GM21360 (cell line): ENCODE measurements at regions not wholly inside any gene's neighbourhood (a gene's known extent, or its start where the extent isn't known, plus 50 kb on each side); places are given as distances from the start of the nearest gene placed in this dataset.
"Not testable (repeated sequence)": the region's sequence is repeated elsewhere in the genome, so short reads cannot be mapped to it uniquely, and the experiment has no call there.

Experiments used
- ATAC-seq: cut with Tn5 transposase; IDR thresholded peaks from one replicate; pipeline ENCODE4 v1.9.1; 2021; ENCODE audit warnings: mild to moderate bottlenecking, moderate library complexity; ENCODE audit not compliant: unreplicated experiment

- ATAC-seq = no peak
Measured at GRCh38 chr2:194870974-194871535, 786.0 kb upstream of the SLC39A10 start.

GRCh38 chr2:194867328-194867727 lies 789.7 kb upstream of the SLC39A10 start:
- peak; percentile 72 for ATAC-seq

GRCh38 chr2:194854941-194855340 lies 802.1 kb upstream of the SLC39A10 start:
- ATAC-seq = no peak

GRCh38 chr2:194842871-194843270 lies 814.2 kb upstream of the SLC39A10 start:
- no peak for ATAC-seq

- not testable (repeated sequence) for ATAC-seq
Measured at GRCh38 chr2:194834371-194834770, 822.7 kb upstream of the SLC39A10 start.

GRCh38 chr2:194826241-194826640 lies 830.8 kb upstream of the SLC39A10 start:
- ATAC-seq = no peak

- ATAC-seq = no peak
Measured at GRCh38 chr2:194824450-194824849, 832.6 kb upstream of the SLC39A10 start.

- no peak for ATAC-seq
Measured at GRCh38 chr2:194822657-194823056, 834.4 kb upstream of the SLC39A10 start.

- ATAC-seq = no peak
Measured at GRCh38 chr2:194822097-194822496, 834.9 kb upstream of the SLC39A10 start.

GRCh38 chr2:194819367-194819766 lies 837.7 kb upstream of the SLC39A10 start:
- ATAC-seq = no peak

- ATAC-seq = no peak
Measured at GRCh38 chr2:194815475-194815874, 841.6 kb upstream of the SLC39A10 start.

- ATAC-seq = no peak
Measured at GRCh38 chr2:194802589-194802988, 854.4 kb upstream of the SLC39A10 start.

GRCh38 chr2:194787071-194787470 lies 870.0 kb upstream of the SLC39A10 start:
- ATAC-seq = not testable (repeated sequence)

- ATAC-seq = not testable (repeated sequence)
Measured at GRCh38 chr2:194771394-194771793, 885.6 kb upstream of the SLC39A10 start.

GRCh38 chr2:194769030-194769429 lies 888.0 kb upstream of the SLC39A10 start:
- ATAC-seq = no peak

GRCh38 chr2:194765723-194766122 lies 891.3 kb upstream of the SLC39A10 start:
- ATAC-seq = no peak

- ATAC-seq = no peak
Measured at GRCh38 chr2:194750926-194751325, 906.1 kb upstream of the SLC39A10 start.

- no peak for ATAC-seq
Measured at GRCh38 chr2:194745557-194746146, 911.4 kb upstream of the SLC39A10 start.

GRCh38 chr2:194742706-194743105 lies 914.3 kb upstream of the SLC39A10 start:
- ATAC-seq = no peak

- no peak for ATAC-seq
Measured at GRCh38 chr2:194739217-194739616, 917.8 kb upstream of the SLC39A10 start.

- no peak for ATAC-seq
Measured at GRCh38 chr2:194735837-194736542, 921.0 kb upstream of the SLC39A10 start.

- no peak for ATAC-seq
Measured at GRCh38 chr2:194730266-194730665, 926.8 kb upstream of the SLC39A10 start.
